ENCODE measurements at regions not wholly inside any gene's neighbourhood (a gene's known extent, or its start where the extent isn't known, plus 50 kb on each side); places are given as distances from the start of the nearest gene placed in this dataset.

GRCh38 chr19:31648347-31648746 is 299.1 kb upstream of the TSHZ3 start:
- no peaks in the 10 kb centered on the region for H3K36me3 ChIP-seq (ENCODE audit: control insufficient read depth, insufficient read depth, low read length)
- H3K27me3 ChIP-seq (ENCODE audit: control insufficient read depth, insufficient read depth, low read length) = no peaks in the 10 kb centered on the region
- no CpG with 5 or more reads among the region's 9 CpGs for WGBS (ENCODE audit: insufficient coverage, insufficient read length)
- H3K4me3 ChIP-seq (ENCODE audit: low read length) = no peak overlapping the region
- no peaks in the 10 kb centered on the region for H3K9me3 ChIP-seq (ENCODE audit: control insufficient read depth, insufficient read depth, low read length)
- no peak for DNase-seq (ENCODE audit: low read depth, low spot score)
- H3K27ac ChIP-seq (ENCODE audit: low read length) = no peak overlapping the region
- H3K4me1 ChIP-seq (ENCODE audit: control insufficient read depth, insufficient read depth, low read length) = no peaks in the 10 kb centered on the region

DNA sequence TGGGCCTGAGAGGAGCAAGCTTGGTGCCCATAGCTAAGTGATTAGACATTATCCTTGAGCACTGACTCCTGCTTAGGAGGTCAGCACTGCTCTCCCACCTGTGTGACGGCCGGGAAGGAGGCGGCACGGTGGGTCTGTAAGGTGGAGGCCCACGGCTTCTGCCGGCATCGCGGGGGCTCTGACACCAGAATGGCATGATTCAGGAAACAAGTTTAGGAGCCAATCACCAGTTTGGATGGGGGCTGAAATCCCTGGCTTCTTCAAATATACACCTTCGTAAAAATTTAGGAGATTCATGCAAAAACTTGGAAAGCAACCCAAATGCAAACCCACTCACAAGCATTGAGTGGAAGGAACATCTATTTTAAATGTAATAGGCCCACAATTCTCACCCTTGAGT is 307.3 kb upstream of the TSHZ3 start:
- no peak for DNase-seq (ENCODE audit: low read depth, low spot score)
- H3K36me3 ChIP-seq (ENCODE audit: control insufficient read depth, insufficient read depth, low read length) = no peaks in the 10 kb centered on the region
- no peaks in the 10 kb centered on the region for H3K4me1 ChIP-seq (ENCODE audit: control insufficient read depth, insufficient read depth, low read length)
- H3K27ac ChIP-seq (ENCODE audit: low read length) = no peak overlapping the region
- WGBS (ENCODE audit: insufficient coverage, insufficient read length) = no CpG with 5 or more reads among the region's 9 CpGs
- H3K4me3 ChIP-seq (ENCODE audit: low read length) = no peak overlapping the region
- H3K9me3 ChIP-seq (ENCODE audit: control insufficient read depth, insufficient read depth, low read length) = no peaks in the 10 kb centered on the region
- no peaks in the 10 kb centered on the region for H3K27me3 ChIP-seq (ENCODE audit: control insufficient read depth, insufficient read depth, low read length)

DNA sequence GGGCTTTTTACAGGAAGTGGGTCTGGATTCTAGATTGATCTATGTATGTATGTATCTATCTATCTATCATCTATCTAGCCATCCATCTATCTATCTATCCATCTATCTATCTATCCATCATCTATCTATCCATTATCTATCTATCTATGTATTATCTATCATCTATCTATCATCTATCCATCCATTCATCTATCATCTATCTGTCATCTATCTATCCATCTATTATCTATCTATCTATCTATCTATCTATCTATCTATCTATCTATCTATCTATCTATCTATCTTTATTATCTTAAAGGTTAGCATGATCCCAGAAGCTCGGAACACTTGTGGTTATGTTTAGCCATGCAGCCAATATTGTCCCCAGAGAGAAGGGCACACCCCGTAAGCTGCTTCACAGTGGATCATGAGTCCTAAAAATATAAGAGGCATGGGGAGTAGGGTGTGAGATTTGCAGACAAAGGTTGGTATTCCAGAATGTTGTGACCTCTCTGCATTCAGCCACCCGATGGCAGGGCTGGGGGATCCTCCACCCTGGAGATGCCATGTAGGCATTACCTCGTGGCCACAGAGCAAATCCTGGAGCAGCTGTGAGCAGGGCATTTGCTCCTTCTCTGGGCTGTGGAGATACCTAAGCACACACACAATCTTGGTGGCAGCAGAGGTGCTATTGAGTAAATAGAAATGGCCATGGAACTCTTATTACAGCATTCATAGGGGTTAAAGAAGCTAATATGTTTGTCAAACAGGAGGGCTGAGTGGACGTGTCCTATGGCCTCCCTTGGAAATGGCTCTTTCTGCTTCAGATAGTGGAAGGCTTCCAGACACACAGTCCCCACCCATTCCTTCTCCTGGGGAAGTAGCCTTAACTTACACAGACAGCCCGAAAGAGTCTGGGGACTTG is 310.0 kb upstream of the TSHZ3 start:
- no peaks in the 10 kb centered on the region for H3K36me3 ChIP-seq (ENCODE audit: control insufficient read depth, insufficient read depth, low read length)
- H3K9me3 ChIP-seq (ENCODE audit: control insufficient read depth, insufficient read depth, low read length) = no peaks in the 10 kb centered on the region
- no peaks in the 10 kb centered on the region for H3K27me3 ChIP-seq (ENCODE audit: control insufficient read depth, insufficient read depth, low read length)
- no peak overlapping the region for H3K27ac ChIP-seq (ENCODE audit: low read length)
- no peak overlapping the region for H3K4me3 ChIP-seq (ENCODE audit: low read length)
- no peak for DNase-seq (ENCODE audit: low read depth, low spot score)
- no CpG with 5 or more reads among the region's 6 CpGs for WGBS (ENCODE audit: insufficient coverage, insufficient read length)
- H3K4me1 ChIP-seq (ENCODE audit: control insufficient read depth, insufficient read depth, low read length) = no peaks in the 10 kb centered on the region

DNA sequence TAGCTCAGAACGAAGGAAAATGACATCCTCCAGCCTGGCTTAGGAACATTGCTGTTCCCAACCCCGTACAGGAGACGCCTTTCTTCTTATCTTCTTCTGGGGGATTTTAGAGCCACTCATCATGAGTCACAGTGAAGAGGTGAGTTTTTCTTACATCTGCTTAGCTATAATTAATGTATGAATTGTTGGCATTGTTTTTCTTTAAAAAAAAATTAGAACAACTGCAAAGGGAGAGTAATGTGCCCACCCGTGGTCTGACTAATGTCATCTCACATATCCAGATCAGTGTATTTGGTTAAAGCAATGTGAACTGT is 310.6 kb upstream of the TSHZ3 start:
- Histone ChIP-seq H3K4me1 (ENCODE audit: control insufficient read depth, insufficient read depth, low read length) (no peaks in the 10 kb centered on the region), H3K9me3 (ENCODE audit: control insufficient read depth, insufficient read depth, low read length) (no peaks in the 10 kb centered on the region), H3K4me3 (ENCODE audit: low read length) (no peak overlapping the region), H3K27me3 (ENCODE audit: control insufficient read depth, insufficient read depth, low read length) (no peaks in the 10 kb centered on the region), H3K27ac (ENCODE audit: low read length) (no peak overlapping the region), H3K36me3 (ENCODE audit: control insufficient read depth, insufficient read depth, low read length) (no peaks in the 10 kb centered on the region)
- no peak for DNase-seq (ENCODE audit: low read depth, low spot score)
- no CpG with 5 or more reads among the region's 4 CpGs for WGBS (ENCODE audit: insufficient coverage, insufficient read length)

- Histone ChIP-seq H3K4me3 (ENCODE audit: low read length) (no peak overlapping the region), H3K27ac (ENCODE audit: low read length) (no peak overlapping the region), H3K36me3 (ENCODE audit: control insufficient read depth, insufficient read depth, low read length) (no peaks in the 10 kb centered on the region), H3K27me3 (ENCODE audit: control insufficient read depth, insufficient read depth, low read length) (no peaks in the 10 kb centered on the region), H3K9me3 (ENCODE audit: control insufficient read depth, insufficient read depth, low read length) (no peaks in the 10 kb centered on the region), H3K4me1 (ENCODE audit: control insufficient read depth, insufficient read depth, low read length) (no peaks in the 10 kb centered on the region)
- DNase-seq (ENCODE audit: low read depth, low spot score) = no peak
- no CpG with 5 or more reads among the region's 7 CpGs for WGBS (ENCODE audit: insufficient coverage, insufficient read length)
Observed at GRCh38 chr19:31664096-31664495, 314.9 kb upstream of the TSHZ3 start.

GRCh38 chr19:31664997-31665396 is 315.8 kb upstream of the TSHZ3 start:
- H3K36me3 ChIP-seq (ENCODE audit: control insufficient read depth, insufficient read depth, low read length) = no peaks in the 10 kb centered on the region
- no peak overlapping the region for H3K27ac ChIP-seq (ENCODE audit: low read length)
- no peak overlapping the region for H3K4me3 ChIP-seq (ENCODE audit: low read length)
- no peaks in the 10 kb centered on the region for H3K9me3 ChIP-seq (ENCODE audit: control insufficient read depth, insufficient read depth, low read length)
- no peak for DNase-seq (ENCODE audit: low read depth, low spot score)
- H3K27me3 ChIP-seq (ENCODE audit: control insufficient read depth, insufficient read depth, low read length) = no peaks in the 10 kb centered on the region
- no CpG with 5 or more reads among the region's 6 CpGs for WGBS (ENCODE audit: insufficient coverage, insufficient read length)
- H3K4me1 ChIP-seq (ENCODE audit: control insufficient read depth, insufficient read depth, low read length) = no peaks in the 10 kb centered on the region

DNA sequence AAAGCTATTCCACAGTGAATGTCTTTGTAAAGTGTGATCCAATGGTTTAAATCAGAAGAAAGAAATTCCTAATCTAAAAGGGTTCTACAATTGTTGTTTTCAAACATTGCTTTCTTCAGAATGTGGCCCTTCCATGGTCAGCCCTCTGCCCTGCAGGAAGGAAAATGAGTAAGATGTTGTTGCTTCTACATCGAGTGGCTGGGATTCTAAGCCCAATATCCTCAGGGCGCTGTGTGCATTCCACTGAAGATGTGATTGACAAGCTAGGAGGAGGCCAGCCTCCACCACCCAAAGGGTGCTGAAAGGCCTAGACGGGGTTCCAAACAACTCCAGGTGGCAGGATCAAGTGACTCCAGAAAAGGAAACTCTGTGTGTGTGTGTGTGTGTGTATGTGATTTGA is 316.9 kb upstream of the TSHZ3 start:
- no CpG with 5 or more reads among the region's 3 CpGs for WGBS (ENCODE audit: insufficient coverage, insufficient read length)
- no peaks in the 10 kb centered on the region for H3K36me3 ChIP-seq (ENCODE audit: control insufficient read depth, insufficient read depth, low read length)
- no peaks in the 10 kb centered on the region for H3K9me3 ChIP-seq (ENCODE audit: control insufficient read depth, insufficient read depth, low read length)
- H3K27me3 ChIP-seq (ENCODE audit: control insufficient read depth, insufficient read depth, low read length) = no peaks in the 10 kb centered on the region
- H3K27ac ChIP-seq (ENCODE audit: low read length) = no peak overlapping the region
- DNase-seq (ENCODE audit: low read depth, low spot score) = no peak
- H3K4me3 ChIP-seq (ENCODE audit: low read length) = no peak overlapping the region
- no peaks in the 10 kb centered on the region for H3K4me1 ChIP-seq (ENCODE audit: control insufficient read depth, insufficient read depth, low read length)

GRCh38 chr19:31667106-31667505 is 317.9 kb upstream of the TSHZ3 start:
- no CpG with 5 or more reads among the region's 4 CpGs for WGBS (ENCODE audit: insufficient coverage, insufficient read length)
- no peak overlapping the region for H3K27ac ChIP-seq (ENCODE audit: low read length)
- H3K4me3 ChIP-seq (ENCODE audit: low read length) = no peak overlapping the region
- no peak for DNase-seq (ENCODE audit: low read depth, low spot score)
- H3K4me1 ChIP-seq (ENCODE audit: control insufficient read depth, insufficient read depth, low read length) = no peaks in the 10 kb centered on the region
- no peaks in the 10 kb centered on the region for H3K36me3 ChIP-seq (ENCODE audit: control insufficient read depth, insufficient read depth, low read length)
- no peaks in the 10 kb centered on the region for H3K9me3 ChIP-seq (ENCODE audit: control insufficient read depth, insufficient read depth, low read length)
- H3K27me3 ChIP-seq (ENCODE audit: control insufficient read depth, insufficient read depth, low read length) = no peaks in the 10 kb centered on the region

- no peak overlapping the region for H3K27ac ChIP-seq (ENCODE audit: low read length)
- H3K4me3 ChIP-seq (ENCODE audit: low read length) = no peak overlapping the region
- H3K9me3 ChIP-seq (ENCODE audit: control insufficient read depth, insufficient read depth, low read length) = no peaks in the 10 kb centered on the region
- H3K36me3 ChIP-seq (ENCODE audit: control insufficient read depth, insufficient read depth, low read length) = no peaks in the 10 kb centered on the region
- no peak for DNase-seq (ENCODE audit: low read depth, low spot score)
- H3K4me1 ChIP-seq (ENCODE audit: control insufficient read depth, insufficient read depth, low read length) = no peaks in the 10 kb centered on the region
- WGBS (ENCODE audit: insufficient coverage, insufficient read length) = no CpG with 5 or more reads among the region's 4 CpGs
- no peaks in the 10 kb centered on the region for H3K27me3 ChIP-seq (ENCODE audit: control insufficient read depth, insufficient read depth, low read length)
Observed at GRCh38 chr19:31668921-31669320, 319.7 kb upstream of the TSHZ3 start.

DNA sequence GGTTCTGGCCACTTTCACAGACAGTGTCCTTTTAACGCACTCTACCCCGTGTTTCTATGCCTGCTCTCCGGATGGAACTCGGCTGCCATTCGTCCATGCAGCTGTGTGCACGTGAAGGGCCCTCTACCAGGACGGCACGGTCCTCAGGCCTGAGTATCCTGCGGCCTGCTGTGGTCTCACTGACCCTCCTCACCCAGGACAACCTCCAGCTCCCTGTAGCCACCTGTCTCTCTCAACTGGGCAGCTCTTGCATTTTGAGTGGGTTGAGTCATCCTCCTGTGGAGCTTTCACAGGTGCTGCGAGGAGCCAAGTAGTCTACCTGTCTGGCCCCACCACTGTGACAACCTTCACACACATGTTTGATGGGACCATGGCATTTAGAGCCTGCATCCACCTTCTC is 321.7 kb upstream of the TSHZ3 start:
- no peak for DNase-seq (ENCODE audit: low read depth, low spot score)
- no peaks in the 10 kb centered on the region for H3K27me3 ChIP-seq (ENCODE audit: control insufficient read depth, insufficient read depth, low read length)
- WGBS (ENCODE audit: insufficient coverage, insufficient read length) = no CpG with 5 or more reads among the region's 10 CpGs

GRCh38 chr19:31671411-31672035 is 322.3 kb upstream of the TSHZ3 start:
- H3K4me3 ChIP-seq (ENCODE audit: low read length) = no peak overlapping the region
- no peaks in the 10 kb centered on the region for H3K27me3 ChIP-seq (ENCODE audit: control insufficient read depth, insufficient read depth, low read length)
- no CpG with 5 or more reads among the region's 10 CpGs for WGBS (ENCODE audit: insufficient coverage, insufficient read length)
- no peak for DNase-seq (ENCODE audit: low read depth, low spot score)
- no peaks in the 10 kb centered on the region for H3K9me3 ChIP-seq (ENCODE audit: control insufficient read depth, insufficient read depth, low read length)
- no peaks in the 10 kb centered on the region for H3K36me3 ChIP-seq (ENCODE audit: control insufficient read depth, insufficient read depth, low read length)
- H3K4me1 ChIP-seq (ENCODE audit: control insufficient read depth, insufficient read depth, low read length) = no peaks in the 10 kb centered on the region
- H3K27ac ChIP-seq (ENCODE audit: low read length) = no peak overlapping the region

More for the DNA sequence above, 321.7 kb upstream of the TSHZ3 start:
- Histone ChIP-seq H3K4me3 (ENCODE audit: low read length) (no peak overlapping the region), H3K4me1 (ENCODE audit: control insufficient read depth, insufficient read depth, low read length) (no peaks in the 10 kb centered on the region), H3K9me3 (ENCODE audit: control insufficient read depth, insufficient read depth, low read length) (no peaks in the 10 kb centered on the region), H3K27ac (ENCODE audit: low read length) (no peak overlapping the region), H3K36me3 (ENCODE audit: control insufficient read depth, insufficient read depth, low read length) (no peaks in the 10 kb centered on the region)

Measured in iPS DF 6.9 (cell line).